ENCODE measurements at regions not wholly inside any gene's neighbourhood (a gene's known extent, or its start where the extent isn't known, plus 50 kb on each side); places are given as distances from the start of the nearest gene placed in this dataset.

DNA sequence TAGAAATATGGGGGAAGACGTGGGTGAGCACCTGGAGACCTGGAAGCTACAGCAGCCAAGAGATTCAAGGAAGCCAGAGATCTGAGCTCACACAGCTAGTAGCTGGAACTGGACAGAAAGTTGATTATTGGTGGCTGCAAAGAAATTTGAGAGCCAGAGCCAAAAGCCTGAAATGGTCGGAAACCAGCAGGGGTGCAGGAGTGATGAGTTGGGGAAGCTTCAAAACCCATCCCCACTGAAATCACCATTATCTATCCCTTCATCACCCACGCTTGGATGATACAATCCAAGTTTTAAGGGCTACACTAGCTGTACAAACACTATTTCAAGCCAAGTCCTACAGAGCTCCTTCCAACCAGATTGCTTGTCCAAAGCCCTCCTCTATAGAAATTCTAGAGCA is 296.1 kb upstream of the NEBL start:
- no peak for DNase-seq (ENCODE audit: low read depth in 1 of 2, low spot score in 2 of 2)
- no peaks in the 10 kb centered on the region for H3K79me1 ChIP-seq (ENCODE audit: low read depth, low read length)
- no peak overlapping the region for H4K91ac ChIP-seq (replicated peaks; ENCODE audit: insufficient read length, low read length)
- no peak overlapping the region for H3K4ac ChIP-seq (replicated peaks; ENCODE audit: insufficient read length, low read depth, low read length)
- POLR2A ChIA-PET (ENCODE audit: partially characterized antibody), result interaction anchor here (0.6 kb wide), 1 partner anchor 104 kb away, joined by 4 read pairs; no protein-coding TSS in a partner anchor
- no peak overlapping the region for H2AK5ac ChIP-seq (ENCODE audit: low read depth, low read length)
- H3K36me3 ChIP-seq (ENCODE audit: control insufficient read depth in 2 of 4, insufficient read depth in 4 of 4, low read length in 3 of 4), result 0 out of 8 replicates have a peak, but pooled peaks cover 0 to 4% (median 0%) of the 10 kb centered on the region in 4 experiments
- H3K27me3 ChIP-seq (replicated peaks in 1 of 4; ENCODE audit: control insufficient read depth in 3 of 4, extremely low read depth in 1 of 4, insufficient read depth in 3 of 4, low read length in 3 of 4), result no peaks in the 10 kb centered on the region
- no peak overlapping the region for H3K9ac ChIP-seq (replicated peaks in 1 of 4; ENCODE audit: extremely low read depth in 1 of 4, low read depth in 3 of 4, low read length in 3 of 4)
- H4K20me1 ChIP-seq (replicated peaks in 1 of 2; ENCODE audit: control insufficient read depth in 1 of 2, insufficient read depth in 2 of 2, low read length in 2 of 2), result no peaks in the 10 kb centered on the region
- H4K8ac ChIP-seq (ENCODE audit: extremely low read depth, insufficient read depth, low read length), result no peak overlapping the region
- no peak overlapping the region for H2AFZ ChIP-seq (ENCODE audit: low read length)
- H3K23me2 ChIP-seq (ENCODE audit: low read depth, low read length), result no peaks in the 10 kb centered on the region
- no peak overlapping the region for H3K56ac ChIP-seq (replicated peaks; ENCODE audit: insufficient read length, low read depth, low read length)
- H4K5ac ChIP-seq (ENCODE audit: insufficient read length, low read depth, low read length), result no peak overlapping the region
- no peak overlapping the region for H3K14ac ChIP-seq (ENCODE audit: insufficient read length)
- no peak overlapping the region for H3K4me2 ChIP-seq (ENCODE audit: insufficient read depth in 1 of 2, low read depth in 2 of 2, low read length in 2 of 2)
- H3K18ac ChIP-seq (ENCODE audit: extremely low read depth, low read length), result no peak overlapping the region
- WGBS, 2 experiments (ENCODE audit: extremely low coverage in 1 of 2, insufficient coverage in 1 of 2, insufficient read length in 1 of 2, insufficient replicate concordance in 2 of 2, low coverage in 1 of 2, low lambda C conversion rate in 2 of 2, missing lambda C conversion rate in 1 of 2), result 93% methylated on average over 3 of the region's 3 CpGs; no CpG with 5 or more reads in 1 of the 2 experiments
- H2BK20ac ChIP-seq (ENCODE audit: low read length), result no peak overlapping the region
- no peaks in the 10 kb centered on the region for H3K79me2 ChIP-seq (ENCODE audit: control insufficient read depth in 1 of 2, insufficient read depth in 2 of 2, low read length in 2 of 2)
- no peak overlapping the region for H2BK5ac ChIP-seq (ENCODE audit: low read depth, low read length)
- H2BK12ac ChIP-seq (ENCODE audit: low read depth, low read length), result no peak overlapping the region
- no peak overlapping the region for H3K4me3 ChIP-seq (ENCODE audit: extremely low read depth in 1 of 4, insufficient read depth in 2 of 4, low read depth in 3 of 4, low read length in 4 of 4)
- peaks cover 12 to 13% of the 10 kb centered on the region in 2 experiments for H3K9me3 ChIP-seq (ENCODE audit: insufficient read depth in 2 of 2, low read depth in 1 of 2, low read length in 1 of 2)
- no peak overlapping the region for H3K27ac ChIP-seq (ENCODE audit: low read depth, low read length)
- CTCF ChIA-PET (ENCODE audit: partially characterized antibody), result interaction anchor here (0.6 to 1.6 kb wide), 4 partner anchors 14 to 194 kb away, joined by 3 to 4 read pairs (median 4); no protein-coding TSS in a partner anchor
- no peaks in the 10 kb centered on the region for H3K4me1 ChIP-seq (replicated peaks in 1 of 4; ENCODE audit: control insufficient read depth in 3 of 4, insufficient read depth in 4 of 4, low read length in 3 of 4)
- FAIRE-seq, result no peak
- no peak overlapping the region for H2BK120ac ChIP-seq (replicated peaks; ENCODE audit: low read depth, low read length)
- H2BK15ac ChIP-seq (ENCODE audit: low read length), result no peak overlapping the region
- H3K23ac ChIP-seq (ENCODE audit: insufficient read length), result no peak overlapping the region
- TF ChIP-seq TAF1 (IDR thresholded peaks at IDR 0.05; ENCODE audit: low read depth, low read length) (no peak), SIN3A (conservative IDR thresholded peaks at IDR 0.05 in 1 of 2, IDR thresholded peaks at IDR 0.05 in 1 of 2; ENCODE audit: low read depth in 1 of 2, low read length in 2 of 2) (no peak), KDM4A (IDR thresholded peaks at IDR 0.05; ENCODE audit: low read depth, low read length, severe bottlenecking) (no peak), RXRA (IDR thresholded peaks at IDR 0.05; ENCODE audit: insufficient read depth, low read depth, low read length) (no peak), SP4 (IDR thresholded peaks at IDR 0.05; ENCODE audit: low read length) (no peak), NANOG (IDR thresholded peaks at IDR 0.05; ENCODE audit: insufficient read depth, low read depth, low read length, poor library complexity, severe bottlenecking) (no peak), CTBP2 (IDR thresholded peaks at IDR 0.05; ENCODE audit: borderline replicate concordance, insufficient read depth, insufficient read length, low read length) (no peak), KDM5A (IDR thresholded peaks at IDR 0.05; ENCODE audit: low read length) (no peak), POLR2AphosphoS5 (IDR thresholded peaks at IDR 0.05; ENCODE audit: low read depth, low read length) (no peak), POLR2A (IDR thresholded peaks at IDR 0.05; ENCODE audit: control extremely low read depth in 1 of 2, low read depth in 2 of 2, low read length in 2 of 2) (no peak), SP1 (IDR thresholded peaks at IDR 0.05; ENCODE audit: low read depth, low read length) (no peak)
- TF ChIP-seq, protein P1, sequence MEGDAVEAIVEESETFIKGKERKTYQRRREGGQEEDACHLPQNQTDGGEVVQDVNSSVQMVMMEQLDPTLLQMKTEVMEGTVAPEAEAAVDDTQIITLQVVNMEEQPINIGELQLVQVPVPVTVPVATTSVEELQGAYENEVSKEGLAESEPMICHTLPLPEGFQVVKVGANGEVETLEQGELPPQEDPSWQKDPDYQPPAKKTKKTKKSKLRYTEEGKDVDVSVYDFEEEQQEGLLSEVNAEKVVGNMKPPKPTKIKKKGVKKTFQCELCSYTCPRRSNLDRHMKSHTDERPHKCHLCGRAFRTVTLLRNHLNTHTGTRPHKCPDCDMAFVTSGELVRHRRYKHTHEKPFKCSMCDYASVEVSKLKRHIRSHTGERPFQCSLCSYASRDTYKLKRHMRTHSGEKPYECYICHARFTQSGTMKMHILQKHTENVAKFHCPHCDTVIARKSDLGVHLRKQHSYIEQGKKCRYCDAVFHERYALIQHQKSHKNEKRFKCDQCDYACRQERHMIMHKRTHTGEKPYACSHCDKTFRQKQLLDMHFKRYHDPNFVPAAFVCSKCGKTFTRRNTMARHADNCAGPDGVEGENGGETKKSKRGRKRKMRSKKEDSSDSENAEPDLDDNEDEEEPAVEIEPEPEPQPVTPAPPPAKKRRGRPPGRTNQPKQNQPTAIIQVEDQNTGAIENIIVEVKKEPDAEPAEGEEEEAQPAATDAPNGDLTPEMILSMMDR (IDR thresholded peaks at IDR 0.05; ENCODE audit: control extremely low read depth in 1 of 3, insufficient read depth in 1 of 3, low read depth in 1 of 3, low read length in 3 of 3), result no peak
